H1 (cell line): ENCODE measurements at regions not wholly inside any gene's neighbourhood (a gene's known extent, or its start where the extent isn't known, plus 50 kb on each side); places are given as distances from the start of the nearest gene placed in this dataset.

Experiments used
- ATF2 ChIP-seq: IDR thresholded peaks from 2 replicates; pipeline ENCODE4 v1.6.1; 2012; ENCODE audit warnings: low read length, inconsistent platforms
- BCL11A ChIP-seq, 2 experiments: IDR thresholded peaks; one replicate each; pipeline ENCODE4 v1.6.1; 2011; ENCODE audit warnings: low read depth in 2 of 2, low read length in 2 of 2, mild to moderate bottlenecking in 2 of 2
- RNF2 ChIP-seq: fragments of 200-900, 300-1000 bp; sonication (generic); IDR thresholded peaks from 2 replicates; pipeline ENCODE4 v1.7.1; 2016; ENCODE audit warnings: borderline replicate concordance, low read depth, mild to moderate bottlenecking, antibody characterized with exemption, low read length; ENCODE audit not compliant: poor library complexity, severe bottlenecking; ENCODE audit errors: missing control alignments

- TF ChIP-seq ATF2: no peak
- TF ChIP-seq RNF2: no peak
- TF ChIP-seq BCL11A (IDR thresholded peaks at IDR 0.05; ENCODE audit: low read depth in 2 of 2, low read length in 2 of 2): no peak
These were observed 179.9 kb downstream of the ZIC1 start for GRCh38 chr3:147589016-147589415.
